Brain microvascular endothelial cell (primary cell): ENCODE measurements at regions not wholly inside any gene's neighbourhood (a gene's known extent, or its start where the extent isn't known, plus 50 kb on each side); places are given as distances from the start of the nearest gene placed in this dataset.

Experiments
- DNase-seq: peaks from one replicate; pipeline ENCODE4 v3.0.0-alpha.2; 2020
- H3K27ac ChIP-seq: fragments of 250-450 bp; sonication (Bioruptor Pico); 2 replicates; pipeline ENCODE4 v1.5.1; 2020; ENCODE audit warnings: mild to moderate bottlenecking, moderate library complexity
- H3K27me3 ChIP-seq: fragments of 250-450 bp; sonication (Bioruptor Pico); replicated peaks from 2 replicates; pipeline ENCODE4 v1.5.1; 2020; ENCODE audit warnings: mild to moderate bottlenecking
- H3K36me3 ChIP-seq: fragments of 250-450 bp; sonication (Bioruptor Pico); replicated peaks from 2 replicates; pipeline ENCODE4 v1.5.1; 2020; ENCODE audit warnings: mild to moderate bottlenecking
- H3K4me3 ChIP-seq: 2 replicates; pipeline ENCODE4 v1.5.1; 2011; ENCODE audit warnings: low read depth, mild to moderate bottlenecking, control low read depth, low read length, moderate library complexity
- CTCF ChIP-seq: IDR thresholded peaks from 2 replicates; pipeline ENCODE4 v1.5.1; 2011; ENCODE audit warnings: low read depth, mild to moderate bottlenecking, moderate library complexity, low read length, control low read depth, inconsistent platforms; ENCODE audit errors: missing control alignments
- in situ Hi-C: cut with HindIII; loops from 2 replicates; pipeline ENCODE4 v1.10.0; 2017; ENCODE audit warnings: low sequenced_read_pairs, low pct_ligation_motif_present

- Histone ChIP-seq H3K27me3 (no peaks in the 10 kb centered on the region), H3K27ac (no peak overlapping the region), H3K36me3 (no peaks in the 10 kb centered on the region), H3K4me3 (no peak overlapping the region)
- no peak for TF ChIP-seq CTCF
- in situ Hi-C loops, result no loop called here
- no peak for DNase-seq
Measured at GRCh38 chr4:184879271-184879670, 53.5 kb upstream of the ACSL1 start.

- no peak overlapping the region for H3K4me3 ChIP-seq
- no peaks in the 10 kb centered on the region for H3K36me3 ChIP-seq
- in situ Hi-C loops, result no loop called here
- H3K27ac ChIP-seq, result no peak overlapping the region
- TF ChIP-seq CTCF, result no peak
- DNase-seq, result no peak
- no peaks in the 10 kb centered on the region for H3K27me3 ChIP-seq
Measured at GRCh38 chr4:184882276-184882675, 56.5 kb upstream of the ACSL1 start.

GRCh38 chr4:184883024-184883423 is 57.3 kb upstream of the ACSL1 start:
- in situ Hi-C loops, result no loop called here
- TF ChIP-seq CTCF, result no peak

GRCh38 chr4:184884883-184885282 is 59.1 kb upstream of the ACSL1 start:
- no peak for DNase-seq
- TF ChIP-seq CTCF, result no peak
- in situ Hi-C loops, result no loop called here

More at GRCh38 chr4:184883024-184883423, 57.3 kb upstream of the ACSL1 start:
- H3K27ac ChIP-seq, result no peak overlapping the region
- H3K4me3 ChIP-seq, result no peak overlapping the region
- H3K36me3 ChIP-seq, result no peaks in the 10 kb centered on the region
- no peak for DNase-seq
- no peaks in the 10 kb centered on the region for H3K27me3 ChIP-seq

GRCh38 chr4:184885602-184886001 is 59.8 kb upstream of the ACSL1 start:
- in situ Hi-C loops, result no loop called here
- no peak overlapping the region for H3K4me3 ChIP-seq
- H3K27me3 ChIP-seq, result no peaks in the 10 kb centered on the region
- H3K27ac ChIP-seq, result no peak overlapping the region
- no peaks in the 10 kb centered on the region for H3K36me3 ChIP-seq
- DNase-seq, result no peak
- TF ChIP-seq CTCF, result no peak

More at GRCh38 chr4:184884883-184885282, 59.1 kb upstream of the ACSL1 start:
- Histone ChIP-seq H3K4me3 (no peak overlapping the region), H3K36me3 (no peaks in the 10 kb centered on the region), H3K27me3 (no peaks in the 10 kb centered on the region), H3K27ac (no peak overlapping the region)

GRCh38 chr4:184887333-184887732 is 61.6 kb upstream of the ACSL1 start:
- in situ Hi-C loops, result no loop called here
- no peak overlapping the region for H3K4me3 ChIP-seq
- no peaks in the 10 kb centered on the region for H3K27me3 ChIP-seq
- H3K27ac ChIP-seq, result no peak overlapping the region
- no peak for DNase-seq
- TF ChIP-seq CTCF, result no peak
- H3K36me3 ChIP-seq, result no peaks in the 10 kb centered on the region
